HG03103 (cell line): ENCODE measurements at regions not wholly inside any gene's neighbourhood (a gene's known extent, or its start where the extent isn't known, plus 50 kb on each side); places are given as distances from the start of the nearest gene placed in this dataset.

Experiments used
- ATAC-seq: cut with Tn5 transposase; IDR thresholded peaks from one replicate; pipeline ENCODE4 v1.9.1; 2021; ENCODE audit warnings: low read depth; ENCODE audit not compliant: unreplicated experiment

GRCh38 chr2:222993920-222994650 lies 57.9 kb upstream of the KCNE4 start:
- no peak for ATAC-seq

GRCh38 chr2:222998459-222998858 lies 53.5 kb upstream of the KCNE4 start:
- peak; percentile 93 for ATAC-seq

- no peak for ATAC-seq
These were observed 50.9 kb upstream of the KCNE4 start for GRCh38 chr2:223000872-223001796.

- no peak for ATAC-seq
These were observed 50.2 kb upstream of the KCNE4 start for GRCh38 chr2:223001797-223002175.
